IMR-90 (cell line): ENCODE measurements at regions not wholly inside any gene's neighbourhood (a gene's known extent, or its start where the extent isn't known, plus 50 kb on each side); places are given as distances from the start of the nearest gene placed in this dataset.

Source experiments
- BHLHE40 ChIP-seq: fragments of 150-350 bp; IDR thresholded peaks from 2 replicates; pipeline ENCODE4 v1.6.1; 2016; ENCODE audit warnings: mild to moderate bottlenecking, low read depth, low read length
- CTCF ChIP-seq: conservative IDR thresholded peaks from 2 replicates; pipeline ENCODE4 v1.5.1; 2012; ENCODE audit warnings: mild to moderate bottlenecking, low read depth, low read length, improper control_type of control experiment

GRCh38 chr15:89401631-89402517, 67.2 kb upstream of the POLG start:
- no peak for TF ChIP-seq CTCF
- no peak for TF ChIP-seq BHLHE40
